ENCODE measurements at regions not wholly inside any gene's neighbourhood (a gene's known extent, or its start where the extent isn't known, plus 50 kb on each side); places are given as distances from the start of the nearest gene placed in this dataset.

DNA sequence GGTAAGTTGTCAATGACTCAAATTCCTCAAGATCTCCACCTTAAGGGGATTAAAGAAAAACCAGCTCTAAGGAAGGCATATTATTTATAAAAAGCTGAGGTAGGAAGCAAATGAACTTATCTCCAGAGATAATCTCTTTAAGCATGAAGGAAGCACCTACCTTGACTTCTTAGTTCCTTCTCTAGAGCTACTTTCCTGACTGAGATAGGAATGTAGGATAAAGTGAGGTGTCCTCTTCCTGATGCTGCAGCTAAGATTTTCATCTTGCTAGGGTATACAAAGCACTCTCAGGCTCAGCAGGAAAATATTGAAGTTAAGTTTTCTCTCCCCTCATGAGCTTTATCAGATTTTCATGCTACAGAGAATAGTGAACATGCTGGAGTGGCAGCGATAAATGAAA lies 163.0 kb upstream of the E2F7 start:
- ChIA-PET POLR2A (no interaction called here), CTCF (no interaction called here)
- no peaks in the 10 kb centered on the region for H3K9me3 ChIP-seq (ENCODE audit: control insufficient read depth, insufficient read depth, low read depth, low read length)
- peaks cover 19% of the 10 kb centered on the region for H3K4me1 ChIP-seq (ENCODE audit: control insufficient read depth, insufficient read depth, low read length)
- TF ChIP-seq MZF1 (tag by site-specific recombination; IDR thresholded peaks at IDR 0.05; ENCODE audit: borderline replicate concordance) (no peak), GLI4 (tag by site-specific recombination; IDR thresholded peaks at IDR 0.05) (no peak), ZNF324 (tag by site-specific recombination; IDR thresholded peaks at IDR 0.05) (no peak), ZNF292 (tag by site-specific recombination; IDR thresholded peaks at IDR 0.05; ENCODE audit: borderline replicate concordance, low read depth) (no peak), ZNF138 (tag by site-specific recombination; IDR thresholded peaks at IDR 0.05; ENCODE audit: borderline replicate concordance) (no peak), ZSCAN5A (tag by site-specific recombination; IDR thresholded peaks at IDR 0.05) (no peak), ZNF19 (tag by site-specific recombination; IDR thresholded peaks at IDR 0.05; ENCODE audit: low read depth) (no peak), ZNF560 (tag by site-specific recombination; IDR thresholded peaks at IDR 0.05; ENCODE audit: borderline replicate concordance) (no peak), REPIN1 (tag by site-specific recombination; IDR thresholded peaks at IDR 0.05; ENCODE audit: low read depth) (no peak), OVOL3 (tag by site-specific recombination; IDR thresholded peaks at IDR 0.05) (no peak), SP3 (tag by site-specific recombination; IDR thresholded peaks at IDR 0.05) (no peak), ZNF362 (tag by site-specific recombination; IDR thresholded peaks at IDR 0.05) (no peak), ZNF175 (tag by site-specific recombination; IDR thresholded peaks at IDR 0.05) (no peak), ZNF433 (tag by site-specific recombination; IDR thresholded peaks at IDR 0.05; ENCODE audit: low read depth) (no peak), ZNF18 (tag by site-specific recombination; IDR thresholded peaks at IDR 0.05) (no peak), SCRT2 (tag by site-specific recombination; IDR thresholded peaks at IDR 0.05) (no peak)
- TF ChIP-seq, protein P1, sequence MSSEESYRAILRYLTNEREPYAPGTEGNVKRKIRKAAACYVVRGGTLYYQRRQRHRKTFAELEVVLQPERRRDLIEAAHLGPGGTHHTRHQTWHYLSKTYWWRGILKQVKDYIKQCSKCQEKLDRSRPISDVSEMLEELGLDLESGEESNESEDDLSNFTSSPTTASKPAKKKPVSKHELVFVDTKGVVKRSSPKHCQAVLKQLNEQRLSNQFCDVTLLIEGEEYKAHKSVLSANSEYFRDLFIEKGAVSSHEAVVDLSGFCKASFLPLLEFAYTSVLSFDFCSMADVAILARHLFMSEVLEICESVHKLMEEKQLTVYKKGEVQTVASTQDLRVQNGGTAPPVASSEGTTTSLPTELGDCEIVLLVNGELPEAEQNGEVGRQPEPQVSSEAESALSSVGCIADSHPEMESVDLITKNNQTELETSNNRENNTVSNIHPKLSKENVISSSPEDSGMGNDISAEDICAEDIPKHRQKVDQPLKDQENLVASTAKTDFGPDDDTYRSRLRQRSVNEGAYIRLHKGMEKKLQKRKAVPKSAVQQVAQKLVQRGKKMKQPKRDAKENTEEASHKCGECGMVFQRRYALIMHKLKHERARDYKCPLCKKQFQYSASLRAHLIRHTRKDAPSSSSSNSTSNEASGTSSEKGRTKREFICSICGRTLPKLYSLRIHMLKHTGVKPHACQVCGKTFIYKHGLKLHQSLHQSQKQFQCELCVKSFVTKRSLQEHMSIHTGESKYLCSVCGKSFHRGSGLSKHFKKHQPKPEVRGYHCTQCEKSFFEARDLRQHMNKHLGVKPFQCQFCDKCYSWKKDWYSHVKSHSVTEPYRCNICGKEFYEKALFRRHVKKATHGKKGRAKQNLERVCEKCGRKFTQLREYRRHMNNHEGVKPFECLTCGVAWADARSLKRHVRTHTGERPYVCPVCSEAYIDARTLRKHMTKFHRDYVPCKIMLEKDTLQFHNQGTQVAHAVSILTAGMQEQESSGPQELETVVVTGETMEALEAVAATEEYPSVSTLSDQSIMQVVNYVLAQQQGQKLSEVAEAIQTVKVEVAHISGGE (tag by site-specific recombination; conservative IDR thresholded peaks at IDR 0.05; ENCODE audit: low read depth): no peak
- TF ChIP-seq, protein P2, sequence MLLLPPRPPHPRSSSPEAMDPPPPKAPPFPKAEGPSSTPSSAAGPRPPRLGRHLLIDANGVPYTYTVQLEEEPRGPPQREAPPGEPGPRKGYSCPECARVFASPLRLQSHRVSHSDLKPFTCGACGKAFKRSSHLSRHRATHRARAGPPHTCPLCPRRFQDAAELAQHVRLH (tag by site-specific recombination; IDR thresholded peaks at IDR 0.05): no peak
- TF ChIP-seq, protein P3, sequence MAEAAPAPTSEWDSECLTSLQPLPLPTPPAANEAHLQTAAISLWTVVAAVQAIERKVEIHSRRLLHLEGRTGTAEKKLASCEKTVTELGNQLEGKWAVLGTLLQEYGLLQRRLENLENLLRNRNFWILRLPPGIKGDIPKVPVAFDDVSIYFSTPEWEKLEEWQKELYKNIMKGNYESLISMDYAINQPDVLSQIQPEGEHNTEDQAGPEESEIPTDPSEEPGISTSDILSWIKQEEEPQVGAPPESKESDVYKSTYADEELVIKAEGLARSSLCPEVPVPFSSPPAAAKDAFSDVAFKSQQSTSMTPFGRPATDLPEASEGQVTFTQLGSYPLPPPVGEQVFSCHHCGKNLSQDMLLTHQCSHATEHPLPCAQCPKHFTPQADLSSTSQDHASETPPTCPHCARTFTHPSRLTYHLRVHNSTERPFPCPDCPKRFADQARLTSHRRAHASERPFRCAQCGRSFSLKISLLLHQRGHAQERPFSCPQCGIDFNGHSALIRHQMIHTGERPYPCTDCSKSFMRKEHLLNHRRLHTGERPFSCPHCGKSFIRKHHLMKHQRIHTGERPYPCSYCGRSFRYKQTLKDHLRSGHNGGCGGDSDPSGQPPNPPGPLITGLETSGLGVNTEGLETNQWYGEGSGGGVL (tag by site-specific recombination; IDR thresholded peaks at IDR 0.05): no peak
- no peaks in the 10 kb centered on the region for H3K36me3 ChIP-seq (ENCODE audit: control insufficient read depth in 2 of 2, insufficient read depth in 1 of 2, low read length in 2 of 2)
- no peak overlapping the region for H3K27ac ChIP-seq (ENCODE audit: extremely low read depth, low read depth, low read length)
- H3K4me3 ChIP-seq (ENCODE audit: low read depth, low read length): no peak overlapping the region

All from HEK293 (cell line).